ENCODE measurements at regions not wholly inside any gene's neighbourhood (a gene's known extent, or its start where the extent isn't known, plus 50 kb on each side); places are given as distances from the start of the nearest gene placed in this dataset.

- Histone ChIP-seq H3K36me3 (ENCODE audit: control insufficient read depth, insufficient read depth, low read length) (no peaks in the 10 kb centered on the region), H3K9me3 (replicated peaks; ENCODE audit: control insufficient read depth, low read depth, low read length) (peaks cover 14% of the 10 kb centered on the region)
- peak; percentile 31 for DNase-seq
Measured at GRCh38 chr7:16235147-16236114, 185.9 kb downstream of the CRPPA start.

GRCh38 chr7:16234493-16235146, 186.7 kb downstream of the CRPPA start:
- Histone ChIP-seq H3K4me1 (ENCODE audit: control insufficient read depth, insufficient read depth, low read length) (no peaks in the 10 kb centered on the region), H3K36me3 (ENCODE audit: control insufficient read depth, insufficient read depth, low read length) (no peaks in the 10 kb centered on the region), H3K27me3 (ENCODE audit: control insufficient read depth, insufficient read depth, low read length) (no peaks in the 10 kb centered on the region), H3K9me3 (replicated peaks; ENCODE audit: control insufficient read depth, low read depth, low read length) (peaks cover 22% of the 10 kb centered on the region), H3K4me3 (ENCODE audit: low read length) (no peak overlapping the region), H3K27ac (ENCODE audit: low read length) (no peak overlapping the region)
- peak; percentile 77 for DNase-seq
- no CpG with 5 or more reads among the region's 2 CpGs for WGBS (ENCODE audit: insufficient coverage)

More at GRCh38 chr7:16235147-16236114, 185.9 kb downstream of the CRPPA start:
- Histone ChIP-seq H3K4me3 (ENCODE audit: low read length) (no peak overlapping the region), H3K27ac (ENCODE audit: low read length) (no peak overlapping the region), H3K4me1 (ENCODE audit: control insufficient read depth, insufficient read depth, low read length) (no peaks in the 10 kb centered on the region), H3K27me3 (ENCODE audit: control insufficient read depth, insufficient read depth, low read length) (no peaks in the 10 kb centered on the region)
- WGBS (ENCODE audit: insufficient coverage): no CpG with 5 or more reads among the region's 5 CpGs

- Histone ChIP-seq H3K27ac (ENCODE audit: low read length) (no peak overlapping the region), H3K36me3 (ENCODE audit: control insufficient read depth, insufficient read depth, low read length) (no peaks in the 10 kb centered on the region), H3K4me3 (ENCODE audit: low read length) (no peak overlapping the region), H3K4me1 (ENCODE audit: control insufficient read depth, insufficient read depth, low read length) (no peaks in the 10 kb centered on the region), H3K27me3 (ENCODE audit: control insufficient read depth, insufficient read depth, low read length) (no peaks in the 10 kb centered on the region), H3K9me3 (replicated peaks; ENCODE audit: control insufficient read depth, low read depth, low read length) (peaks cover 27% of the 10 kb centered on the region)
- DNase-seq: no peak
- no CpG with 5 or more reads among the region's 2 CpGs for WGBS (ENCODE audit: insufficient coverage)
Measured at GRCh38 chr7:16233517-16233916, 187.8 kb downstream of the CRPPA start.

GRCh38 chr7:16232273-16232672, 189.1 kb downstream of the CRPPA start:
- H3K4me3 ChIP-seq (ENCODE audit: low read length): no peak overlapping the region
- DNase-seq: no peak
- H3K36me3 ChIP-seq (ENCODE audit: control insufficient read depth, insufficient read depth, low read length): no peaks in the 10 kb centered on the region
- H3K9me3 ChIP-seq (replicated peaks; ENCODE audit: control insufficient read depth, low read depth, low read length): peaks cover 30% of the 10 kb centered on the region
- H3K4me1 ChIP-seq (ENCODE audit: control insufficient read depth, insufficient read depth, low read length): no peaks in the 10 kb centered on the region
- H3K27ac ChIP-seq (ENCODE audit: low read length): no peak overlapping the region
- no CpG with 5 or more reads among the region's 1 CpG for WGBS (ENCODE audit: insufficient coverage)
- no peaks in the 10 kb centered on the region for H3K27me3 ChIP-seq (ENCODE audit: control insufficient read depth, insufficient read depth, low read length)

GRCh38 chr7:16223963-16224707, 197.2 kb downstream of the CRPPA start:
- no peak for DNase-seq
- Histone ChIP-seq H3K9me3 (replicated peaks; ENCODE audit: control insufficient read depth, low read depth, low read length) (peaks cover 6% of the 10 kb centered on the region), H3K27ac (ENCODE audit: low read length) (no peak overlapping the region), H3K27me3 (ENCODE audit: control insufficient read depth, insufficient read depth, low read length) (no peaks in the 10 kb centered on the region), H3K36me3 (ENCODE audit: control insufficient read depth, insufficient read depth, low read length) (no peaks in the 10 kb centered on the region), H3K4me3 (ENCODE audit: low read length) (no peak overlapping the region), H3K4me1 (ENCODE audit: control insufficient read depth, insufficient read depth, low read length) (no peaks in the 10 kb centered on the region)
- WGBS (ENCODE audit: insufficient coverage): no CpG with 5 or more reads among the region's 8 CpGs

GRCh38 chr7:16212610-16213009, 208.7 kb downstream of the CRPPA start:
- Histone ChIP-seq H3K4me3 (ENCODE audit: low read length) (no peak overlapping the region), H3K36me3 (ENCODE audit: control insufficient read depth, insufficient read depth, low read length) (no peaks in the 10 kb centered on the region), H3K27ac (ENCODE audit: low read length) (no peak overlapping the region), H3K27me3 (ENCODE audit: control insufficient read depth, insufficient read depth, low read length) (no peaks in the 10 kb centered on the region), H3K4me1 (ENCODE audit: control insufficient read depth, insufficient read depth, low read length) (no peaks in the 10 kb centered on the region), H3K9me3 (replicated peaks; ENCODE audit: control insufficient read depth, low read depth, low read length) (no peaks in the 10 kb centered on the region)
- DNase-seq: no peak
- no CpG with 5 or more reads among the region's 3 CpGs for WGBS (ENCODE audit: insufficient coverage)

GRCh38 chr7:16212032-16212431, 209.3 kb downstream of the CRPPA start:
- Histone ChIP-seq H3K27me3 (ENCODE audit: control insufficient read depth, insufficient read depth, low read length) (no peaks in the 10 kb centered on the region), H3K36me3 (ENCODE audit: control insufficient read depth, insufficient read depth, low read length) (no peaks in the 10 kb centered on the region), H3K9me3 (replicated peaks; ENCODE audit: control insufficient read depth, low read depth, low read length) (no peaks in the 10 kb centered on the region), H3K4me3 (ENCODE audit: low read length) (no peak overlapping the region), H3K27ac (ENCODE audit: low read length) (no peak overlapping the region), H3K4me1 (ENCODE audit: control insufficient read depth, insufficient read depth, low read length) (no peaks in the 10 kb centered on the region)
- DNase-seq: no peak
- WGBS (ENCODE audit: insufficient coverage): 83% methylated on average over 1 of the region's 4 CpGs

- H3K4me1 ChIP-seq (ENCODE audit: control insufficient read depth, insufficient read depth, low read length): no peaks in the 10 kb centered on the region
- WGBS (ENCODE audit: insufficient coverage): no CpG with 5 or more reads among the region's 6 CpGs
- no peak for DNase-seq
Measured at GRCh38 chr7:16211402-16211925, 209.9 kb downstream of the CRPPA start.

GRCh38 chr7:16210171-16210570, 211.2 kb downstream of the CRPPA start:
- WGBS (ENCODE audit: insufficient coverage): 88% methylated on average over 2 of the region's 2 CpGs
- Histone ChIP-seq H3K36me3 (ENCODE audit: control insufficient read depth, insufficient read depth, low read length) (no peaks in the 10 kb centered on the region), H3K9me3 (replicated peaks; ENCODE audit: control insufficient read depth, low read depth, low read length) (no peaks in the 10 kb centered on the region), H3K4me3 (ENCODE audit: low read length) (no peak overlapping the region), H3K27me3 (ENCODE audit: control insufficient read depth, insufficient read depth, low read length) (no peaks in the 10 kb centered on the region), H3K27ac (ENCODE audit: low read length) (no peak overlapping the region), H3K4me1 (ENCODE audit: control insufficient read depth, insufficient read depth, low read length) (no peaks in the 10 kb centered on the region)
- DNase-seq: no peak

More at GRCh38 chr7:16211402-16211925, 209.9 kb downstream of the CRPPA start:
- H3K36me3 ChIP-seq (ENCODE audit: control insufficient read depth, insufficient read depth, low read length): no peaks in the 10 kb centered on the region
- no peaks in the 10 kb centered on the region for H3K9me3 ChIP-seq (replicated peaks; ENCODE audit: control insufficient read depth, low read depth, low read length)
- no peak overlapping the region for H3K4me3 ChIP-seq (ENCODE audit: low read length)
- no peak overlapping the region for H3K27ac ChIP-seq (ENCODE audit: low read length)
- no peaks in the 10 kb centered on the region for H3K27me3 ChIP-seq (ENCODE audit: control insufficient read depth, insufficient read depth, low read length)

GRCh38 chr7:16207321-16207720, 214.0 kb downstream of the CRPPA start:
- DNase-seq: no peak
- WGBS (ENCODE audit: insufficient coverage): no CpG with 5 or more reads among the region's 2 CpGs

More at GRCh38 chr7:16207321-16207720, 214.0 kb downstream of the CRPPA start:
- no peak overlapping the region for H3K4me3 ChIP-seq (ENCODE audit: low read length)
- H3K4me1 ChIP-seq (ENCODE audit: control insufficient read depth, insufficient read depth, low read length): no peaks in the 10 kb centered on the region
- no peak overlapping the region for H3K27ac ChIP-seq (ENCODE audit: low read length)
- H3K27me3 ChIP-seq (ENCODE audit: control insufficient read depth, insufficient read depth, low read length): no peaks in the 10 kb centered on the region
- H3K9me3 ChIP-seq (replicated peaks; ENCODE audit: control insufficient read depth, low read depth, low read length): no peaks in the 10 kb centered on the region
- no peaks in the 10 kb centered on the region for H3K36me3 ChIP-seq (ENCODE audit: control insufficient read depth, insufficient read depth, low read length)

Data from muscle of leg (tissue), 3 donors.